IPS DF 6.9 (cell line): ENCODE measurements at regions not wholly inside any gene's neighbourhood (a gene's known extent, or its start where the extent isn't known, plus 50 kb on each side); places are given as distances from the start of the nearest gene placed in this dataset.

Experiments
- DNase-seq: peaks from one replicate; pipeline ENCODE4 v3.0.0-alpha.2; 2013; ENCODE audit warnings: low read depth, low spot score
- H3K27ac ChIP-seq: one replicate; pipeline ENCODE4 v1.5.1; 2013; ENCODE audit warnings: low read length, control low read depth
- H3K27me3 ChIP-seq: 2 replicates; pipeline ENCODE4 v1.6.1; 2013; ENCODE audit warnings: mild to moderate bottlenecking, low read length; ENCODE audit not compliant: control insufficient read depth, insufficient read depth
- H3K36me3 ChIP-seq: 2 replicates; pipeline ENCODE4 v1.6.1; 2013; ENCODE audit warnings: low read length; ENCODE audit not compliant: control insufficient read depth, insufficient read depth
- H3K4me1 ChIP-seq: 2 replicates; pipeline ENCODE4 v1.6.1; 2013; ENCODE audit warnings: low read length; ENCODE audit not compliant: control insufficient read depth, insufficient read depth
- H3K4me3 ChIP-seq: 2 replicates; pipeline ENCODE4 v1.5.1; 2013; ENCODE audit warnings: mild to moderate bottlenecking, low read length
- H3K9me3 ChIP-seq: 2 replicates; pipeline ENCODE4 v1.6.1; 2013; ENCODE audit warnings: low read length, inconsistent platforms; ENCODE audit not compliant: control insufficient read depth, insufficient read depth
- WGBS: extraction: QIAGEN DNeasy Blood & Tissue Kit; methylation state at CpG from one replicate; pipeline ENCODE4 v1.1.7; 2013; ENCODE audit warnings: mixed read lengths, missing lambda C conversion rate; ENCODE audit not compliant: insufficient read length, insufficient coverage; 5-methylcytosine and 5-hydroxymethylcytosine counted together

GRCh38 chr4:163603257-163603656 lies 108.8 kb downstream of the TMA16 start:
- H3K9me3 ChIP-seq = no peaks in the 10 kb centered on the region
- H3K27ac ChIP-seq = no peak overlapping the region
- no peak overlapping the region for H3K4me3 ChIP-seq
- no CpG with 5 or more reads among the region's 5 CpGs for WGBS
- H3K4me1 ChIP-seq = no peaks in the 10 kb centered on the region
- H3K36me3 ChIP-seq = no peaks in the 10 kb centered on the region
- DNase-seq = no peak
- H3K27me3 ChIP-seq = no peaks in the 10 kb centered on the region

- no peak for DNase-seq
- Histone ChIP-seq H3K27me3 (no peaks in the 10 kb centered on the region), H3K4me1 (no peaks in the 10 kb centered on the region), H3K4me3 (no peak overlapping the region), H3K9me3 (no peaks in the 10 kb centered on the region), H3K36me3 (no peaks in the 10 kb centered on the region), H3K27ac (no peak overlapping the region)
- WGBS = no CpG with 5 or more reads among the region's 2 CpGs
Observed at GRCh38 chr4:163606896-163607691, 112.6 kb downstream of the TMA16 start.

DNA sequence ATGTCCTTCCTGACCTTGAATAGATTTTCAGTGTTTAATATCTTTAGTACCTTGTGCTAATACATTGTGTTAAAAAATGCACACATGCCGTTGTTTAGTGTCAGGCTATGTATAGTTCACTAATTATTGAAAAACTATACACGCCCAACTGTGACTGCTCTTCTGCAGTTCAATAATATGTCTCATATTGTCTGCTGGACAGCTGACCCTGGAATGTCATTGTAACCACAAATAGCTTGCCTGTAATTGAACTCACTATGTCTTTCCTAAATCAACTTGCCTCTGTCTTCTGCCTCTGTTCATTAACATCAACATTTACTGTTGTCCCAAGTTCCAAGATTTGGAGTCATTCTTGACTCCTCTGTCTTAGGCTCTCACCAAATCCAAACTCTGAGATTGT lies 114.5 kb downstream of the TMA16 start:
- H3K36me3 ChIP-seq = no peaks in the 10 kb centered on the region
- no CpG with 5 or more reads among the region's 2 CpGs for WGBS
- no peaks in the 10 kb centered on the region for H3K4me1 ChIP-seq
- DNase-seq = no peak
- H3K9me3 ChIP-seq = no peaks in the 10 kb centered on the region
- no peak overlapping the region for H3K27ac ChIP-seq
- H3K27me3 ChIP-seq = no peaks in the 10 kb centered on the region
- H3K4me3 ChIP-seq = no peak overlapping the region

- WGBS = no CpG with 5 or more reads among the region's 4 CpGs
- no peak overlapping the region for H3K27ac ChIP-seq
- no peaks in the 10 kb centered on the region for H3K36me3 ChIP-seq
- no peaks in the 10 kb centered on the region for H3K4me1 ChIP-seq
- no peaks in the 10 kb centered on the region for H3K27me3 ChIP-seq
- DNase-seq = no peak
- H3K9me3 ChIP-seq = no peaks in the 10 kb centered on the region
- H3K4me3 ChIP-seq = no peak overlapping the region
Observed at GRCh38 chr4:163610648-163611047, 116.2 kb downstream of the TMA16 start.

- Histone ChIP-seq H3K27me3 (no peaks in the 10 kb centered on the region), H3K36me3 (no peaks in the 10 kb centered on the region), H3K9me3 (no peaks in the 10 kb centered on the region), H3K27ac (no peak overlapping the region), H3K4me3 (no peak overlapping the region), H3K4me1 (no peaks in the 10 kb centered on the region)
- DNase-seq = no peak
- no CpG with 5 or more reads among the region's 3 CpGs for WGBS
Observed at GRCh38 chr4:163611182-163611581, 116.7 kb downstream of the TMA16 start.

GRCh38 chr4:163611784-163612445 lies 117.4 kb downstream of the TMA16 start:
- H3K9me3 ChIP-seq = no peaks in the 10 kb centered on the region
- no peaks in the 10 kb centered on the region for H3K4me1 ChIP-seq
- DNase-seq = no peak
- H3K27me3 ChIP-seq = no peaks in the 10 kb centered on the region
- H3K4me3 ChIP-seq = no peak overlapping the region
- WGBS = no CpG with 5 or more reads among the region's 2 CpGs
- H3K27ac ChIP-seq = no peak overlapping the region
- no peaks in the 10 kb centered on the region for H3K36me3 ChIP-seq

DNA sequence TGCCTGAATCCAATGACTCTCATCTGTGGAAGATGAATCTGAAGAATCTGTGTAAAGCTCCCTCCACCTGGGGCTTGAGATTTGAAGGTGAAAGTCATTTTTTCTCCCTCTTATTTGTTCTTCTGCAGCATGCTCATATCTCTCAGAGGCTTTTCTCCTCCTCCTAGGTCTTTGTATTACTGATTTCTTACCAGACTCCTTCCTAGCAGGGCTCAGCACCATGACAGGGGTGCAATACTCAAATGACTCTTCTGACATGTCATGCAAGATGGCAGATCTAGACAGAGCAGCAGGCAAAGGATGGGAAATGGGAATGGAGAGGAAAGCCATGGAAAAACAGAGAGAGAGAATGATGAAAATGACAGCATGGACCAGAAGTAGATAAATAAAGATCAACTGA lies 118.3 kb downstream of the TMA16 start:
- Histone ChIP-seq H3K4me1 (no peaks in the 10 kb centered on the region), H3K9me3 (no peaks in the 10 kb centered on the region), H3K4me3 (no peak overlapping the region), H3K27me3 (no peaks in the 10 kb centered on the region), H3K36me3 (no peaks in the 10 kb centered on the region), H3K27ac (no peak overlapping the region)
- DNase-seq = no peak

GRCh38 chr4:163613383-163613782 lies 118.9 kb downstream of the TMA16 start:
- H3K27ac ChIP-seq = no peak overlapping the region
- no peaks in the 10 kb centered on the region for H3K9me3 ChIP-seq
- WGBS = no CpG with 5 or more reads among the region's 3 CpGs

DNA sequence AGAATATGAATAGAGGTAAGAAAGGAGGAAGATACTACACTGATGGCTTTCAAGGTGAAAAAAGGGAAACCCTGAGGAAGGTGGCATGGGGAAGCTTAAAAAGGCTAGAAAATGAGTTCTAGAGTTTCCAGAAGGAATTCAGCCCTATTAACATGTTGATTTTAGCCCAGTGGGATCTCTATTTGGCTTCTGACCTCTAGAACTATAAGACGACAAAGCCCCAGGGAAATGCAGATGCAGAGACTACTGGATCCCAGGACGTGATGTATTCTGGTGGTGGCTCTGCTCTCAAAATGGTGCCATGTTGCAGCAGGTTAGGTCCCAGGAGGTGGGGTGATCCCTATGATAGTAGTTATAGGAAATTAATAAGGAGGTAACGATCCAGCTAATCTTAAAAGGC lies 120.4 kb downstream of the TMA16 start:
- H3K9me3 ChIP-seq = no peaks in the 10 kb centered on the region
- no peaks in the 10 kb centered on the region for H3K36me3 ChIP-seq
- H3K27me3 ChIP-seq = no peaks in the 10 kb centered on the region
- no peaks in the 10 kb centered on the region for H3K4me1 ChIP-seq
- no peak for DNase-seq
- no peak overlapping the region for H3K4me3 ChIP-seq
- no peak overlapping the region for H3K27ac ChIP-seq
- no CpG with 5 or more reads among the region's 3 CpGs for WGBS

More at GRCh38 chr4:163613383-163613782, 118.9 kb downstream of the TMA16 start:
- H3K36me3 ChIP-seq = no peaks in the 10 kb centered on the region
- DNase-seq = no peak
- H3K4me3 ChIP-seq = no peak overlapping the region
- H3K4me1 ChIP-seq = no peaks in the 10 kb centered on the region
- H3K27me3 ChIP-seq = no peaks in the 10 kb centered on the region

DNA sequence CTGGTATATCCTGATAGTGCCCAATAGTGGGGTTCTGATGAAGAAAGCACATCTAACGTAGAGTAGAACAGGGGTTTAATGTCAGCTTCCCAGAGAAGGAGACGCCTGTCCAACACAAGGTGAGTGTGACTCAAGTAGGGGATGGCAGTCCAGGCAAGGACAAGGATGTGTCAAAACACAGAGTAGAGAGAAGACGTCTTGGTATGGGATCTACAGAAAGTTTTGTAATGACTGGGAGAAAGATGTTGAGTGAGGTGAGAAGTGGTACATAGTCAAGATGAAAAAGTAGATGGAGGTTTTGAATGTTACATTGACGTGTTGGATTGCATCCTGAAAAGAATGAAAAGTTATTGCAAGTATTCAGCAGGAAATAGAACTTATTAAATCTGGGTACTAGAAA lies 124.4 kb downstream of the TMA16 start:
- no peak overlapping the region for H3K27ac ChIP-seq
- DNase-seq = no peak
- H3K9me3 ChIP-seq = no peaks in the 10 kb centered on the region
- no peaks in the 10 kb centered on the region for H3K36me3 ChIP-seq
- no peaks in the 10 kb centered on the region for H3K27me3 ChIP-seq
- 100% methylated on average over 1 of the region's 4 CpGs for WGBS
- no peaks in the 10 kb centered on the region for H3K4me1 ChIP-seq
- H3K4me3 ChIP-seq = no peak overlapping the region

- no peaks in the 10 kb centered on the region for H3K4me1 ChIP-seq
- no CpG with 5 or more reads among the region's 2 CpGs for WGBS
- no peak overlapping the region for H3K4me3 ChIP-seq
- H3K36me3 ChIP-seq = no peaks in the 10 kb centered on the region
- no peak overlapping the region for H3K27ac ChIP-seq
- H3K27me3 ChIP-seq = no peaks in the 10 kb centered on the region
- H3K9me3 ChIP-seq = no peaks in the 10 kb centered on the region
- DNase-seq = no peak
Observed at GRCh38 chr4:163620738-163621137, 126.2 kb downstream of the TMA16 start.
